Activated CD8-positive, alpha-beta memory T cell treated with anti-CD3 and anti-CD28 coated beads, Interleukin-2, amount 50 U/mL, for 1 hour (primary cell): ENCODE measurements at regions not wholly inside any gene's neighbourhood (a gene's known extent, or its start where the extent isn't known, plus 50 kb on each side); places are given as distances from the start of the nearest gene placed in this dataset.
"Not testable (repeated sequence)": the region's sequence is repeated elsewhere in the genome, so short reads cannot be mapped to it uniquely, and the experiment has no call there.

Source experiments
- DNase-seq: peaks from one replicate; pipeline ENCODE4 v3.0.0-alpha.2; 2020; ENCODE audit errors: extremely low read depth

DNA sequence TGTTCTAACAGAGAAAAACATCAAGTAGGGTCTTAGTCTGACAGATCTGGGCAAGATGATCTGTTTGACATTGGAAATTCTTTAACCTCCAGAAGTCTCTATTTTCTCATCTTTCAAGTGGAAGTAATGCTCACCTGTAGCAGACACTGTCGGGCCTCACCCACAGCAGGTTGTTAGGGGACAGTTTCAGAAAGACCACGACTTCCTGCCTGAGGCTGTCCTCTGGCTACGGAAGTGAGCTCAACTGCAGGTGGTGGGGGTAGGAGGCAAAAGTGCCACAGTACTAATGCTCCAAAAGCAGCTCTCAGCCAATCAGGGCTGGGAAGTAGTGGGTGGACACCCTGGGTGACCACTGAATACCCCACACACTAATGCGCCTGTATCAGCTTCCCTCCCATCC is 111.4 kb upstream of the TOPAZ1 start:
- no peak for DNase-seq

DNA sequence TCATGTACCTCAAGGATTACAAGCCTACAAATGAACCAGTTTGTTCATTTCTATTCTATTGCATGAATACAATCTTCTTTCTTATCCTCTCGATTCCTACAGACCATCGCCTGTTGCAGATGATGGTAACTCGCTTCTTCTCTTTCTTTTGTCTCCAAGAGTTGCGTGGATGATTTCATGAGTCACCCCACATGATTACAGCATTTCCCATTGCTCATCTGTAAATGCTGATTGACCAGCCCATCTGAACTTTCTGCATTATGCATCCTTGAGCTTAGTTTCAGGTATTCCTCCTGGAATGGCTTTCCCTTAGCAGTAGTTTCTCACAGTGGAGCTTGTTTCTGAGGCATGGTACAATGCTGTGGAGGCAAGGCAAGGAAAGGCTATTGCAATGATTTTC is 109.6 kb upstream of the TOPAZ1 start:
- no peak for DNase-seq

DNA sequence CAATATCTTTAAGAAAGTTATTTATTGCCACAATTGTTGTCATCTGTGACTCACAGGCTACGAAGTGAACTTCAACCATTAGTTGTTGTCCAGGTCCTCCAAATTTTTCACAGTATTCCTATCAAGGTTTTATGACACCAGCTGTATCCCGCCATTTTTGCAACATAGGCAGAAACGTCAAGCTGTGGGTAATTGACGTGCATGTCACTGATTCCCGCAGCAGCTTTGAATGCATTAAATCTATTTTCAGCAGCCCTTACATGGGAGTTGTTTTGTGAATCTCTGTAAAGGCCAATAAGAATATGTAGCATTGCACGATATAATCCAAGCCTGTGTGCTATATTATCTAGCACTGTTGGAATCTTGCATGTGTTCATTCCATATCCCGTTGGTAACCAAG is 109.1 kb upstream of the TOPAZ1 start:
- no peak for DNase-seq

DNA sequence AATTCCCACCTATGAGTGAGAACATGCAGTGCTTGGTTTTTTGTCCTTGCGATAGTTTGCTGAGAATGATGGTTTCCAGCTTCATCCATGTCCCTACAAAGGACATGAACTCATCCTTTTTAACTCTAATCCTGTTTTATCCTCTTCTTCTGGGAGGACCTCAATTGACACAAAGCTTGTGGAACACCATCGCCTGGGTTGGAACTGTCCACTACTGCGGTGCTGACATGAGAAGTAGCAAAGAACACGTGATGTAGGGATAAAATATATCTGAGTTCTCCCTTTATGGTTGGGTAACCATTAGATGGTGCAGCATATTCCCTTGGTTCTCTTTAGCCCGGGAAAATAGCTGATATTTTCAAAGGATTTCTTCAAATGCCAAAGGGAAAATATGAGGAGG is 105.3 kb upstream of the TOPAZ1 start:
- no peak for DNase-seq

DNA sequence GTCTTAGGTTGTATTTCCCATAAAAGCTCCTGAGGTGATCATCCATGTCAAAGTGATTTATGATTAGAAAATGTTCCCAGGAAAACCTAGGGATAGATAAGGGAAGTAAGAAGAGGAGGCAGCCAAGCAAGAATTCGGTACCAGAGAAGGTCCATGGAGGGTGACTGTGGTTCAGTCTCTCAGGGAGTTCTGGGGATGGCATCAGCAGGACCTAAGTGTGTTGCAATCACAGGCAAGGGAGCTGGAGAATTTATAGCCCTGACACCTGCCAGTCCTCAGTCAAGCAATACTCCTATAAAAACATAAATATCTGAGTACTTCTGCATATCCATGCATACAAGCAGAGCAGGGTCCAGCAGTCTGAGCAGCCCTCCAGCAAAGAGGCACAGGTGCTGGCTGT is 95.6 kb upstream of the TOPAZ1 start:
- DNase-seq: no peak

DNA sequence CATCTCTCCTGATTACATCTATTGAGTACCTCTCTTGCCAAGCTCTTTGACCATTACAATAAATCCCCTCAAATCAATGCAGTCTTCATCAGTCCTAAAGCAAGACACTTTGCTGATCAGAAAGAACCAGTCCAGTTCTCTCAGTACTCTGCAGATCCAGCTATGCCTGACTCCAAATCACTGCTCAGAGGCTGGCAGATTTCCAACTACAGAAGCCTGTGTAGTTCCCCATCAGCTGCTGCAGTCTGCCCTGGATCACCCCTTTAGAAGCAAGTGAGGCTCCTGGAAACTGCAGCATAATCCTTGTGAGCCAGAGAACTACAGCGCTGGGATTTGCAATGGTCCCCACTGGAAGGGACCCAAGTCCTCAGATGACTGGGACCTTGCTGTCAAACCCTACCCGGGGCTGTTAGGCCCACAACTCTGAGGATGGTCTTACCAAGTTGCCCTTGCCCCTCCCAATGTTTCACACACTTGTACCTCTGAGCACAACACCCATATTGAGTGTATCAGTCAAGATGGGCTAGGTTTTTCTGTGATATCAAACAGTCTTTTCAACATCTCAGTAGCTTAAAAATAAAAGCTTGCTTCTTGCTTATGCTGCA is 81.9 kb upstream of the TOPAZ1 start:
- DNase-seq: no peak

DNA sequence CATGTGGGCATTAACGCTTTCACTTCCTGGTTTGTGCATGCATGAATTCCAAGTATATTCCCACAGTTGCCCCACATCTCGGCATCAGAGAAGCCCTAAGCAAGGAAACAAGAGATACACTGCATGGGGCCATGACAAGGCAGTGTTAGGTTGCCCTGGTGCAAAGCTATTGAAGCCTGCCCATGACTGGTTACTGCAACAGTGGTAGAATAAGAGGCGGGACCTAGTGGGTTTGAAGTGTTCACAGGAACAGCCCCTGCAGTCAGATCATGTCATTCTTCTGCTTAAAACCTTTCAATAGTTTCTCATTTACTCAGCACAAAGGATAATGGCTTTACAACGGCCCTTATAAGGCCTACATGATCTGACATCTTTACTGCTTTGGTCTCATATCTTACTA is 80.9 kb upstream of the TOPAZ1 start:
- DNase-seq: no peak

DNA sequence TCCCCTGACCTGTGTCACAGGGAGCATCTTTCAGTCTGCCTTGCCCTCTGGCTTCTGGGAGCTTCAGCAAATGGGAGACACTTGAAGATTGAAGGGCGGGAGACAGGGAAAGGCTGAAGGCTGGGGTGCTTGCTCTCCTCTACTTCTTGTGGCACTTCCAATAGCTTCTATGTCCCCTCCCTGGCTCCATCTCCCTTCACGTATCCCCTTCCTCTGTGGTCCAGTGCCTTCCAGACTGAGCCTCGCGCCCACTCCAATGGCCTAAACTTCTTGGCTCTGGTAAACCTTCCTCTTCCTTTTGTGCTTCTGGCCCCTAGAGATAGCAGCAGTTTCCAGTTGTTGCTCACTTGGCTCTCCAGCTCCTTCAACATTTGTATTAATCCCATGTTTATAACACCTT is 69.8 kb upstream of the TOPAZ1 start:
- no peak for DNase-seq

DNA sequence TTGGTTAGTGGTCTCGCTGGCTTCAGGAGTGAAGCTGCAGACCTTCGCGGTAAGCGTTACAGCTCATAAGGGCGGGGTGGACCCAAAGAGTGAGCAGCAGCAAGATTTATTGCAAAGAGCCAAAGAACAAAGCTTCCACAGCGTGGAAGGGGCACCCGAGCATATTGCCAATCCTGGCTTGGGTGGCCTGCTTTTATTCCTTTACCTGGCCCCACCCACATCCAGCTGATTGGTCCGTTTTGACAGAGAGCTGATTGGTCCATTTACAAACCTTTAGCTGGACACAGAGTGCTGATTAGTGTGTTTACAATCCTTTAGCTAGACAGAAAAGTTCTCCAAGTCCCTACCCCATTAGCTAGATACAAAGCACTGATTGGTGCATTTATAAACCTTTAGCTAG is 69.0 kb upstream of the TOPAZ1 start:
- not testable (repeated sequence) for DNase-seq

DNA sequence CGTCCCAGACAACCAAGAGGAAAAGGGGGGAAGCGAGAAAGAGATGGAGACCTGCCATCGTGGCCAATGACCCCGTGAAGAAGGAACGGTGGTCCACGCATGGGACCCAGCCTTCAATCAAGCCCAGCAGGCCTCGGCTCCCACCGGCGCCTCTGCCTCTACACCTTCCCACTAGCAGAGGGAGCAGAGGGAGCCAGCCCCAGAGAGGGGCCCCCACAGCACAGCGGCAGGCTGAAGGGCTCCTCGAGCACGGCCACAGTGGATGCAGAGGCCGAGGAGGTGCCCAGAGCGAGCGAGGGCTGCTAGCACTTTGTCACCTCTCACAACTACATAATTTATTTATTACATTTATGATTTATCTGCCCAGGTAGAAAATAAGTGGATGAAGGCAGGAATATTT is 68.4 kb upstream of the TOPAZ1 start:
- DNase-seq: no peak

DNA sequence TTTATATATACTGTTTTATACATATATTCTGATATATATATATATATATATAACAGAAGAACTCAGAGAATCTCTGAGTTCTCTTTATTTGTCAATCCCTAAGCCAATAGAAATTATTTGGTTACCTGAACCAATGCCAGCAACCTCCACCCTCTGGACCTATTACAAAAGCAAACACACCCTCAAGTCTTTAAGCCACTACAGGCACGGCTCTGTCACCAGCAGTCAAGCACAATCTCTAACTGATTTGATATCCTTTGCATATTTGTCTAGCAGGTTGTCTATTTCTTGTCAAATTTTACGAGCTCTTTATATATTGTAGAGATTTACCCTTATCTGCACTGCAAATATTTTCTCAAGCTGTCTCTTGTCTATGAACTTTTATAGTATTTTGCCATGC is 66.6 kb upstream of the TOPAZ1 start:
- DNase-seq: no peak

DNA sequence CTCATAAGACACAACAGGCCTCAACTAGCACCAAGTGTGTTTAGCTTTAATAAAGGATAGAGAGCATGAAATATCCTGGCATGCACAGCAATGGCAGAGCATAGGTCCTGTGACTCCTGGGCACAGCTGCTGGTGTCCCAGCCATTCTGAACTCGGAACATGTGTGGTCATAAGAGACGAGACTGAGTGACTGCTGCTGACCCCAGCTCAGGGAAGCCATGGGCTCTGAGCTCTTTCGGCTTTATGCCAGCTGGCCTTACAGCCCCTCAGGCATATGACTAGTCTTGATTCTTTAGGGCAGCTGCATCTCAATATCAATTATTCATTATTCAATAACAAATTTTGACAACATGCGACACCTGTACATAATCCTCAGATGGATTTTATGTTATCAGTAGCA is 62.4 kb upstream of the TOPAZ1 start:
- DNase-seq: no peak

DNA sequence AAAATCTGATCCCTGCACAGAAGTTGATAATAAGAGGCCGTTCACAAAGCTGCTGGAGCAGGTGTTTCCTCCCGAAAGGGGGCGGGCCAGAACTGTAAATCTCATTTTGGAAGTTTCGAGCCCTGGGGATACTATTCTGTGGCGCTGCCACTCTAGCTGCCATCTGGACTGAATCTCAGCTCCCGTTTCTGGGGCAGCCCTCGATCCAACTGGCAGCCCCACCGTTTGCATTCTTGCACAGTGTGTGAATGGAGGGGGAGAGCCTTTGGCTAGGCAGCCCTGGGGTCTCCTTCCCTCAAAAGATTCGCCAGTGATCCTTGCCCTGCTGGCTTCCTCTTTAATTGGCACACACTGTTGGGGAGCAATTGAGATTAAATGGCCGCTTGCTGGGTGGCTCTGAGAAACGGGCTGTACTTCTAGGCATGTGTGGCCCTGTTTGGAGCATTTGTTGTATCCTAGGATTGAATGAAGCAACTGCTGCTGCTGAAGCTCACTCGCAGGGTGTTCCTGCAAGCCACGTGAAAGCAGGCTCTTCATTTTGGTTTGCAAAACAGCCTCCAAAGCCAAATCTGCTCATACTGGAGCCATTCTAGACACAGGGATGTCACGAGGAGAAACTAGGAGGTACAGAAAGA is 57.2 kb upstream of the TOPAZ1 start:
- no peak for DNase-seq

DNA sequence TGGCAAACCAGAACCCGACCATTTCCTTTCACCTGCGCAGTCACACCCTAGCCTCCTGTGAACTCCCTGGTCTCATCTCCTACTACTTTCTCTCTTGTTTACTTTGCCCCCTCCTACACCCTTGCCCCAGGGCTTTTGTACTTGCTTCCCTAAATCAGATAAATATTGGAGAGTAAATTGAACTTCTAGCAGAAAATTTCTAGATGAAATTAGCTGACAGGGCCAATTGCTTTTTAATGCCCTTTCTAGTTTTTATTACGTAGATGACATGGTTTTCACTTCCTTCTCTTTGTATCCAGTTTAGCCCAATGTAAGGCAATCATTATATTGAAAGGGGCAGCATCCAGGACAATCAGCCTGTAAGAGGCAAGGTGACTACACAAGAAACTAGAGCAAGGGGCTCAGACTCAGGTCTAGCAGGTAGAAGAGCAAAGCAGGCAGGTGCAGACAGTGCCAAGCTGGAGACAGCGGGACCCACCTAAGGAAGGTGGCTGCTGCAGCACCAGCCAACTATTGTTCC is 56.2 kb upstream of the TOPAZ1 start:
- no peak for DNase-seq

DNA sequence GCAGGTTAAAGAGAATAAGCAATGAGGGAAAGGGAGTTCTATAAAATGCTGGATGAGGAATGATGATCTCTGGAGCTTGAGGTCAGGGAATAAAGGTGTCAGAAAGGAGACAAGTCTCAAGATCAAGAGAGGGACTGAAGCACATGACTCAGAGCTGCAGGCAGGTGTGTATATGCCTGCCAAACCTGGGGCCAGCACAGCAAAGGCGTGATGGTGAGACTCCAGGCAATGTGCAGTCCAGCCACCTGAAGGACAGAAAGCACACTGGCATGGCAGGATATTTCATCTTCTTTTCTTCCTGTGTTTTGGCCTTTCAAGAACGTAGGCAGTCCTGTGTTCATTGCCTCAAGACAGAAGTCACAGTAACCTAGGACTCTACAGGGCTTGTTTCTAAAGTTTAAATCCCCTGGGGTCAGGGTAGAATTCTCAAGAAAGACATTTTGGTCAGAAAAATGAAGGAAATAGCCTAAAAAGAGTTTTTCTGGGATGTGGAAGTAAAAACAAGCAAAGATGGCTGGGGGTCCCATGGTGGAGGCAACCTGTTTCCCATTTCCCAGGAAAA is 55.5 kb upstream of the TOPAZ1 start:
- no peak for DNase-seq

DNA sequence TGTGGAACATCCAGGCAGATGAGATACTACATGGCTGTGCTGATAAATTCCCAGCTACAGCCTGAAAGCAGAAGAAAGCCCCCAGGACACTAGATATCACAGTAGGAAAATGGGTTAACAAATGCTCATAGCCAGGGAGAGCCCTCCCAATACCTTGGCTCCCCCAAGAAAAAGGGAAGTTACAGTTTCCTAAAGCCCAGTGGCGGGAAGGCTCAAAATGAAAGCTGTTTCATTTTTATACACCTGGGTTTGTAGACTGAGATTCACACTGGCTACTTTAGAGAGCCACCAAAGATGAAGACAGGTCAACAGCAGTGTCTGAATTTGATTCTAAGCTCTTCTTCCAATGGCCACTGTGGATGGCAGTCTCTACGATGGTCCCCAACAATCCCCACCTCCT is 55.0 kb upstream of the TOPAZ1 start:
- no peak for DNase-seq
